ENCODE measurements at regions not wholly inside any gene's neighbourhood (a gene's known extent, or its start where the extent isn't known, plus 50 kb on each side); places are given as distances from the start of the nearest gene placed in this dataset.

DNA sequence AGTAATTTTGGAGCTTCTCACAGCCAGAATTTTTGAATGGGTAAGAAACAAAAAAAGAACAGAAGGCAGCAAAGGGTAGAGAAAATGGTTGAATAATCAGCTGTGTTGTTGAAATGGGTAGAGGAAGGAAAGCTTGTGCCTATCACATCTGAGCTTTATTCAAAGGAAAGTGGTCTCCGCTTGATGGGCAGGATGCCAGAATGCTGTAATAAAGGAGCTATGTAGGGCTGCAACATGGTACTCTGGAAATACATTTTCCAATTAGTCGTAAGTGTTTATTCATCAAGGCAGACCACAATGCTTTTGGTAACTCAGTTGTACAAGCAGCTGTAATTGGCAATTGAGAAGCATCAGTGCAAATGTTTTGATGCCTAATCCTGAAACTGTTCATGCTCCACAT, 196.9 kb downstream of the ICOS start:
- H3K27ac ChIP-seq (ENCODE audit: control insufficient read depth, insufficient read depth, low read length): no peak overlapping the region
- H3K36me3 ChIP-seq (ENCODE audit: control insufficient read depth in 2 of 2, extremely low read depth in 1 of 2, insufficient read depth in 2 of 2, low read length in 2 of 2): no peaks in the 10 kb centered on the region
- H3K4me2 ChIP-seq (ENCODE audit: control insufficient read depth, extremely low read depth, insufficient read depth, low read depth, low read length): no peak overlapping the region
- H3K4me1 ChIP-seq (ENCODE audit: control insufficient read depth, extremely low read depth, insufficient read depth, low read length): no peaks in the 10 kb centered on the region
- no peaks in the 10 kb centered on the region for H3K9me3 ChIP-seq (ENCODE audit: control insufficient read depth, low read depth, low read length)
- H3K9me1 ChIP-seq (ENCODE audit: control insufficient read depth, extremely low read depth, insufficient read depth, low read length): no peaks in the 10 kb centered on the region
- no peaks in the 10 kb centered on the region for H3K79me2 ChIP-seq (ENCODE audit: control insufficient read depth, insufficient read depth, low read length)
- H4K20me1 ChIP-seq (ENCODE audit: control insufficient read depth, extremely low read depth, insufficient read depth, low read length): no peaks in the 10 kb centered on the region
- no peaks in the 10 kb centered on the region for H3K27me3 ChIP-seq (ENCODE audit: control insufficient read depth, extremely low read depth, insufficient read depth, low read length)
- no peak overlapping the region for H3K9ac ChIP-seq (ENCODE audit: control insufficient read depth, extremely low read depth, insufficient read depth, low read length)
- dilution Hi-C loops (cut with MboI; ENCODE audit: extremely low pct_ligation_motif_present, low sequenced_read_pairs): no loop called here
- TF ChIP-seq, protein P1, sequence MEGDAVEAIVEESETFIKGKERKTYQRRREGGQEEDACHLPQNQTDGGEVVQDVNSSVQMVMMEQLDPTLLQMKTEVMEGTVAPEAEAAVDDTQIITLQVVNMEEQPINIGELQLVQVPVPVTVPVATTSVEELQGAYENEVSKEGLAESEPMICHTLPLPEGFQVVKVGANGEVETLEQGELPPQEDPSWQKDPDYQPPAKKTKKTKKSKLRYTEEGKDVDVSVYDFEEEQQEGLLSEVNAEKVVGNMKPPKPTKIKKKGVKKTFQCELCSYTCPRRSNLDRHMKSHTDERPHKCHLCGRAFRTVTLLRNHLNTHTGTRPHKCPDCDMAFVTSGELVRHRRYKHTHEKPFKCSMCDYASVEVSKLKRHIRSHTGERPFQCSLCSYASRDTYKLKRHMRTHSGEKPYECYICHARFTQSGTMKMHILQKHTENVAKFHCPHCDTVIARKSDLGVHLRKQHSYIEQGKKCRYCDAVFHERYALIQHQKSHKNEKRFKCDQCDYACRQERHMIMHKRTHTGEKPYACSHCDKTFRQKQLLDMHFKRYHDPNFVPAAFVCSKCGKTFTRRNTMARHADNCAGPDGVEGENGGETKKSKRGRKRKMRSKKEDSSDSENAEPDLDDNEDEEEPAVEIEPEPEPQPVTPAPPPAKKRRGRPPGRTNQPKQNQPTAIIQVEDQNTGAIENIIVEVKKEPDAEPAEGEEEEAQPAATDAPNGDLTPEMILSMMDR (optimal IDR thresholded peaks at IDR 0.05 in 1 of 3, IDR thresholded peaks at IDR 0.05 in 1 of 3, conservative IDR thresholded peaks at IDR 0.05 in 1 of 3; ENCODE audit: extremely low read depth in 1 of 3, insufficient read depth in 2 of 3, low read length in 3 of 3): no peak
- no peak for TF ChIP-seq EZH2 (IDR thresholded peaks at IDR 0.05; ENCODE audit: low read length)
- DNase-seq (ENCODE audit: low read depth, low spot score) (no peak), FAIRE-seq (no peak)
- H3K4me3 ChIP-seq (ENCODE audit: control insufficient read depth in 2 of 3, extremely low read depth in 1 of 3, insufficient read depth in 2 of 3, low read depth in 1 of 3, low read length in 3 of 3): no peak overlapping the region
- H2AFZ ChIP-seq (ENCODE audit: control insufficient read depth, low read length): no peak overlapping the region

DNA sequence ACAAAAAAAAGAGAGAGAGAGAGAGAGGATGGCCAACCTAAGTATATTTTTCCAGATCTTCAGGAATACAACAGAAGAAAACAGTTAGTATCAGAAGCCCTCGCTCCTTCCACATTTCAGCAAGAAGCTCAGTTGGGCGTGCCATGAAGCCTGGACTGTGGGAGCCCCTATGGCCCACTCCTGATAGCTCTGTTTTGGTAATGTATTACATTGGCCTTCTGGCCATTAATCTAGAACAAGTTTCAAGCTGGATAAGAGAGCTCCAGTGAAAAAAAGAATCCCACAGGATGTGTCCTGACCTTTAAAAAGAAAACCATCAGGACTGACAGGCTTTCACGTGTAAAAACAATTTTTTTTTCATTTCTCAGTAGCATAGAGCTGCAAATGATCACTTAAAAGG, 197.9 kb downstream of the ICOS start:
- Histone ChIP-seq H4K20me1 (ENCODE audit: control insufficient read depth, extremely low read depth, insufficient read depth, low read length) (no peaks in the 10 kb centered on the region), H3K79me2 (ENCODE audit: control insufficient read depth, insufficient read depth, low read length) (no peaks in the 10 kb centered on the region), H3K36me3 (ENCODE audit: control insufficient read depth in 2 of 2, extremely low read depth in 1 of 2, insufficient read depth in 2 of 2, low read length in 2 of 2) (no peaks in the 10 kb centered on the region), H3K9me1 (ENCODE audit: control insufficient read depth, extremely low read depth, insufficient read depth, low read length) (no peaks in the 10 kb centered on the region), H3K27ac (ENCODE audit: control insufficient read depth, insufficient read depth, low read length) (no peak overlapping the region), H3K9ac (ENCODE audit: control insufficient read depth, extremely low read depth, insufficient read depth, low read length) (no peak overlapping the region), H3K27me3 (ENCODE audit: control insufficient read depth, extremely low read depth, insufficient read depth, low read length) (no peaks in the 10 kb centered on the region), H3K9me3 (ENCODE audit: control insufficient read depth, low read depth, low read length) (no peaks in the 10 kb centered on the region), H3K4me2 (ENCODE audit: control insufficient read depth, extremely low read depth, insufficient read depth, low read depth, low read length) (no peak overlapping the region), H3K4me1 (ENCODE audit: control insufficient read depth, extremely low read depth, insufficient read depth, low read length) (no peaks in the 10 kb centered on the region), H2AFZ (ENCODE audit: control insufficient read depth, low read length) (no peak overlapping the region), H3K4me3 (ENCODE audit: control insufficient read depth in 2 of 3, extremely low read depth in 1 of 3, insufficient read depth in 2 of 3, low read depth in 1 of 3, low read length in 3 of 3) (no peak overlapping the region)
- no peak for FAIRE-seq
- dilution Hi-C loops (cut with MboI; ENCODE audit: extremely low pct_ligation_motif_present, low sequenced_read_pairs): no loop called here
- no peak for DNase-seq (ENCODE audit: low read depth, low spot score)
- TF ChIP-seq EZH2 (IDR thresholded peaks at IDR 0.05; ENCODE audit: low read length): no peak
- TF ChIP-seq, protein P1 (optimal IDR thresholded peaks at IDR 0.05 in 1 of 3, IDR thresholded peaks at IDR 0.05 in 1 of 3, conservative IDR thresholded peaks at IDR 0.05 in 1 of 3; ENCODE audit: extremely low read depth in 1 of 3, insufficient read depth in 2 of 3, low read length in 3 of 3): no peak

Measured in keratinocyte (primary cell).